ENCODE measurements at regions not wholly inside any gene's neighbourhood (a gene's known extent, or its start where the extent isn't known, plus 50 kb on each side); places are given as distances from the start of the nearest gene placed in this dataset.
A peak's percentile ranks its signal among the peaks of the same experiment; 100 is the strongest.

DNA sequence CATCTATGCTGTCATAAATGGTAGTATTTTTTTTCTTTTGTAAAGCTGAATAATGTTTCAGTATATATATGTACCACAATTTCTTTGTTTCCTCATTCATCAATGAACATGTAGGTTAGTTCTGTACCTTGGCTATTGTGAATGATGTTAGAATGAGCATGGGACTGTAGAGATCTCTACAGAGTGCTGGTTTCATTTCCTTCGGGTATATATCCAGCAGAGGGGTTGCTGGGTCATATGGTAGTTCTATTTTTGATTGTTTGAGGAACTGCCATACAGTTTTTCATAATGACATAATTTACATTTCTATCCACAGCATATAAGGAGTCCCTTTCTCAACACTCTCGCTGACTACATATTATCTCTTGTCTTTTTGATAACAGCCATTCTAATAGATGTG lies 243.5 kb downstream of the CDH7 start:
- no peak for DNase-seq

DNA sequence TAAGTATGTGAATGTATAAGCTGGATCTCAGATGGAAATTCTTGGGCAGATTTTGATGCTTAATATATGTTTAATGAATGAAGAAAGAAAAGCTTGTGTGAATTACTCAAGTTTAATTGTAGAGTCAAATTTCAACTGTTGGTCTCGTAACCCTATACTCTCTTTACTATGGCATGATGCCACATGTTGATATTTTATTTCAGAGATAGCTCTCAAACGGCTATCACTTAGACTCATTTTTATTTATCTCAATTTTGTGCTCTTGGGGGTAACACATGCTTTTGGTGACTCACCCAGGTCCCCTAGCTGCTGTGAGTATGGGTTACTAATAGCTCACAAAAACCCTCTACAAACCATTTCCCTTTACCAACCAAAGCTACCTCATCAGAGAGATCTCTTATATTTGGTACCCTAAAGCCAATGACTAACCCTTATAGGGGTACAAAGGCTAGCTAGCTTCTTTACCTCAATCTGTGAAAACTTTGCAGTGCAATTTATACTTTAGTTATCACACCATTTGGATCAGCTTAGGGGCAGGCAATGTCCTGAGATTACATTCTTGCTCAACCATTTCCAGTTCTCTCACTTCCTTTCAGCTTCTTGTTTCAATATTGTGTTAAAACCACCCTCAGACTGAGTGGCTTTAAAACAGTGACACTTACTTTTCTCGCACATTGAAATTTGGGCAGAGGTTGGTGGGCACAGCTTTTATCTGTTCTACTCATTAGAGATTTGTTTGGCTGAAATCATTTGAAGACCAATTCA lies 240.3 kb downstream of the CDH7 start:
- DNase-seq = peak; percentile 11

DNA sequence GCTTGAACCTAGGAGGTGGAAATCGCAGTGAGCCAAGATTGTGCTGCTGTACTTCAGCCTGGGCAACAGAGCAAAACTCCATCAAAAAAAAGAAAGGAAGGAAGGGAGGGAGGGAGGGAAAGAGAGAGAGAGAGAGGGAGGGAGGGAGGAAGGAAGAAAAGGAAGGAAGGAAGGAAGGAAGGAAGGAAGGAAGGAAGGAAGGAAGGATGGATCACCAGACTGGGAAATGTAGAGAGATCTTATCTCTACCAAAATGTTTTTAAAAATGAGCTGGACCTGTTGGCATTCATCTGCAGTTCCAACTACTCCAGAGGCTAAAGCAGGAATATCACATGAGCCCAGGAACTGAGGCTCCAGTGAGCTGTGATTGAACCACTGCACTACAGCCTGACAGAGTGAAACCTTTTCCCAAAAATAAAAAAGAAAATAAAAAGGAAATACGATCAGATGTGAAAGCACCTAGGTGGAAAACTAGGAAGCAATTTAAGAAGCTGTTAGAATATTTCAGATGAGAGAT lies 239.4 kb downstream of the CDH7 start:
- no peak for DNase-seq

GRCh38 chr18:65988972-65989371 lies 238.2 kb downstream of the CDH7 start:
- no peak for DNase-seq

- no peak for DNase-seq
These were observed 237.6 kb downstream of the CDH7 start for GRCh38 chr18:65988386-65988785.

DNA sequence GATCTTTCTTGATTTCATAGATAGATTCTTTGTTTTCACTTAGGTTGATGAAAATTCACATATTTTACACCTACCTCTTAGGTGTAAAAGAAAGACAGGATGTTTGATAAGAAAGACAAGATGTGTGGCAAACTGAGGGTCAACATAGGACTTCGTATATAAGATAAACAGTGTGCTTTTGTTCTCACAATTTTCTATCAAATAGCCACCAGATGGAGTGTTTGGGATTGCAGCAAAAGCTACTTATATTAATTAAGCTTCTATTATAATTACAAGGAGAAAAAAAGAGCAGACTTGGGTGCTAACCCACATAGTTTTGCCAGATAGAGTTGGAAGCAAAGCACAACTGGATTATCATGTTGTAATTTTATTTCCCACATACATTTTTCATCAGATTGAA lies 232.9 kb downstream of the CDH7 start:
- DNase-seq = peak; percentile 7

GRCh38 chr18:65975536-65975935 lies 224.7 kb downstream of the CDH7 start:
- no peak for DNase-seq

GRCh38 chr18:65974758-65975157 lies 223.9 kb downstream of the CDH7 start:
- DNase-seq = no peak

- DNase-seq = peak; percentile 9
These were observed 217.6 kb downstream of the CDH7 start for GRCh38 chr18:65968239-65969004.

- no peak for DNase-seq
These were observed 204.9 kb downstream of the CDH7 start for GRCh38 chr18:65955747-65956146.

GRCh38 chr18:65954372-65954771 lies 203.6 kb downstream of the CDH7 start:
- no peak for DNase-seq

- no peak for DNase-seq
These were observed 196.0 kb downstream of the CDH7 start for GRCh38 chr18:65946777-65947176.

GRCh38 chr18:65943268-65943667 lies 192.5 kb downstream of the CDH7 start:
- no peak for DNase-seq

DNA sequence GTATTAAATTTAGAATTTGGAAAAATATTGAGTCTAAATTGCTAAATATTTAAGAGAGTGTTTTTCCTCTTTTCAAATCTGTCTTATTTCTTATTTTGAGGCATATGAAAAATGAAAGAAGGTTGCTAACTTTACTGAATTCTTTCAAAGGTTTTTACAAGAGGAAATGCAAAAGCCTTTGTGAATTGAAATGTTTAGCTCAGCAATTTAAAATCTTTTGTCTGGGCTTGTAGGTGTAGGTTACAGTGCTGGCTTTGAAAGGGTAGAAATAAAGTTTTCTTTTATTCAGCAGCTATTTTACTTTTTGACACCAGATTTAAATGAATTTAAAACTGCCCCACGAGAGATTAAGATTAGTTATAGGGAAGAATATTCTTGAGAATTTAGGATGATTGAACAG lies 192.0 kb downstream of the CDH7 start:
- no peak for DNase-seq

- DNase-seq = no peak
These were observed 191.3 kb downstream of the CDH7 start for GRCh38 chr18:65942104-65942503.

GRCh38 chr18:65941482-65941881 lies 190.7 kb downstream of the CDH7 start:
- no peak for DNase-seq
